LoVo (cell line): ENCODE measurements at regions not wholly inside any gene's neighbourhood (a gene's known extent, or its start where the extent isn't known, plus 50 kb on each side); places are given as distances from the start of the nearest gene placed in this dataset.
A peak's percentile ranks its signal among the peaks of the same experiment; 100 is the strongest.

Source experiments
- DNase-seq: peaks from one replicate; pipeline ENCODE4 v3.0.0-alpha.2; 2016; ENCODE audit warnings: low spot score

- DNase-seq: no peak
These were observed 200.3 kb upstream of the FOXD3 start for GRCh38 chr1:63122079-63122478.

- DNase-seq: no peak
These were observed 197.6 kb upstream of the FOXD3 start for GRCh38 chr1:63124666-63125191.

DNA sequence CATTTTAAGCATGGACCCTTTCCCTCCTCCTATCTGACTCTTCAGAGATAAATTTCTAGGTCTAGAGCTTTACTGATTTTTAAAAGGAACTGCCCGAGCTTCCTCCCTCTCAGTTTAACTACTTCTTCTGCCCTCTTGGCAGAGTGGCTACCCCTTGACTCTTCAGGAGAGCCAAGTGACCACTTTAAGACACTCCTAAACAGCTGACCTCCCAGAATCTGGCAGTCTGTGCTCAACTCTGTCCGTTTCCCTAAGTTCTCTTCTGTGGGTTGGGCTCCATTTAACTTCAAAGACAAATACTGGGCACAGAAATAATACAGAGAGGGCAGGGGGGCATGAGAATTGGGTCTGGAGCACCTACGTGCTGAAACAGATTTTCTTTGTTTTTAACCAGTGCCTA is 196.3 kb upstream of the FOXD3 start:
- no peak for DNase-seq

- no peak for DNase-seq
These were observed 195.0 kb upstream of the FOXD3 start for GRCh38 chr1:63127376-63127775.

DNA sequence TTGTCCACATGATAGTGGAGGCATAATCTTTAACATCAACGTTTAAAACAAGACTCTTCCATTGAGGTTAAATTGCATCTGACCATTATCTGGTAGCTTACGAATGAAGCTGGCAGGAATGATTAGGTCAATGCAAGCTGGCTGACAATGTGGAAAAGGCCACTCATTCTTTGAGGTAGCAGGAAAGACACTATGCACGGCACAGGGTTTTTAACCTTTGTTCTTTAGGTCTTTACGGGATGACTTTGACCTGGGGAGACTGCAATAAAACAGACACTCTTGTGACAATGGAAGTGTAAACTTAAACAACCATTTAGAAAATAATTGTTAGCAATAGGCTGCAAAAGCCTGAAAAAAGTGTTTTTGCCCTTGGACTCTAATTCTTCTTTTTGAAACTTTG is 193.8 kb upstream of the FOXD3 start:
- no peak for DNase-seq

DNA sequence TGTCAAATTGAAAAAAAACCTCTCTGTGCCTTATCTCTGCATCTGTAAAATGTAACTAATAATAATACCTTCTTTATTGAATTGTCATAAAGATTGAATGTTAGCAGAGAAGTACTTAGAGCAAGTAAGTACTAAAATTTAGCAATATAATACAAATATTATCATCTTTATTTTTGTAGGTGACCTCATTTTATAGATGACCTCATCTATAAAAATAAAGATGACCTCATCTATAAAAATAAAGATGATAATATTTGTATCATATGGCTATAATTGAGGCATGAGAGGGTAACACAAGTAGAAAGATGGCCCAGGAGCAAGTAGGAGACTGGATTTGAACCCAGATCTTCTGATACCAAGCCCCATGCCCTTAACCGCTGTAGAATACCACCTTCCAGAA is 193.2 kb upstream of the FOXD3 start:
- no peak for DNase-seq

DNA sequence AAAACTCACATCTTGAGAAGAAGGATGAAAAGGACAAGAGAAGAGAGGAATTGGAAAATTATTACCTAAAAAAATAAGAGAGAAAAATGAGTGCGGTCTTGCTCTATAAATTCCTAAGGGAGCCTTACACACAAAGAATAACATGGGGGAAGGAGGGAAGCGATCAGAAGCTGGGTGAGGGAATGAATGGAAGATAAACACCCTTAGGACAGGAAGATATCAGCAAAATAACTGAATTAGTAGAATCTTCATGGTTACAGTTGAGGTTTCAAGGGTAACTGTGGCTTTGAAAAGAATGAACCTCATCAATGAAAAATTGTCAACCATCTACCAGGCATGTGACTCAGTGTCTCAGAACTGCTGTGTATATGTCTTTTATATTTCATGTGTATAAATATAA is 192.5 kb upstream of the FOXD3 start:
- no peak for DNase-seq

- no peak for DNase-seq
These were observed 187.7 kb upstream of the FOXD3 start for GRCh38 chr1:63134501-63135173.

DNA sequence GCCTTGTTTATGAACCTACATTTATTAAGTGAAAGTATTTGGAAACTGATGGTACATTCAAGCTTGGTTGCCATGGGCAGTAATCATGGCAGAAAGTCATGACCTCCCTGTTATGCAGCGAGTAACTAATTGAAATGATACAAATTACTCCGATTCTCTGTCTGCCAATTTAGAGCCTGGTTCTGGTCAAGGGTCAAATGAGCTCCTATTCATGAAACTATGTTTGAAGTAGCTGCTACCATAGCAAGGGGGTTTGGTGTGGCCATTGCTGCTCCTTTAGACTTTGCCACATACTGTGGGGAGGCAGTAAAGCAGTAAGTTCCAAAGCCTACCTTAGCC is 187.2 kb upstream of the FOXD3 start:
- DNase-seq: no peak

DNA sequence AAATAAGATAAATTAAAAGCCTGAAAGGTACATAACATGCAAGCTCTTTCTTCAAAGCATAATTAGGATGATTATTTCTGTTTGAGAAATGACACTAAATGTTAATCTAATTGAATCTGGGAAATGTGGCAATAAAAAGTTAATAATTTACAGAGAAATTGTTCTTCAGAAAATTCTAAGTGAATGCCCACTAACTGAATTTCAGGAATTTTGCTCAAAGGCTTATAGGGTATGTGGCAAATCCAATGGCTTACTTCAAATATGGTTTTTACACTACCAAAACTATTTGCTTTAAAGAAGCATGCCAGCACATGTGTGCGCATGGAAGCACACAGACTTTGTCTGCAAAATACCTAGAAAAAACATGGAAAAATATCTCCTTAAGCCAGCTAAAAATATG is 186.6 kb upstream of the FOXD3 start:
- no peak for DNase-seq

GRCh38 chr1:63142001-63142400 is 180.4 kb upstream of the FOXD3 start:
- no peak for DNase-seq

DNA sequence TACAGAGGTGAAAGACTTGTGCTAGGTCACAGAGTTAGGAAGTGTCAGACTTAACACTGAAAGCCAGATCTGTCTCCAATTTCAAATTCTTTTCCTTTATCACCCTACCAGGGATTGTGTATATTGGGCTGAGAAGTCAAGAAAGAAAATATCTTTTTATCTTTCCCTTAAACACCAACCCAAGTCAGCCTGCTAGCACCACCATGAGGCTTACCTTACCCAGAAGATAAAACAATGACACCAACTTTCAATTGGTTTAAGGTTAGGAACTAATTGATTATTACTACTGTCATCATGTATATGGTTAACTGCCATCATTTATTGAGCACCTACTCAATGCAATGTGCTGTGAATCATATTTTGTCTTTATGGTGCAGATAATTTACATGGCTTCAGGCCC is 178.9 kb upstream of the FOXD3 start:
- DNase-seq: no peak

GRCh38 chr1:63147783-63148182 is 174.6 kb upstream of the FOXD3 start:
- no peak for DNase-seq

GRCh38 chr1:63148825-63149645 is 173.3 kb upstream of the FOXD3 start:
- peak; percentile 26 for DNase-seq

DNA sequence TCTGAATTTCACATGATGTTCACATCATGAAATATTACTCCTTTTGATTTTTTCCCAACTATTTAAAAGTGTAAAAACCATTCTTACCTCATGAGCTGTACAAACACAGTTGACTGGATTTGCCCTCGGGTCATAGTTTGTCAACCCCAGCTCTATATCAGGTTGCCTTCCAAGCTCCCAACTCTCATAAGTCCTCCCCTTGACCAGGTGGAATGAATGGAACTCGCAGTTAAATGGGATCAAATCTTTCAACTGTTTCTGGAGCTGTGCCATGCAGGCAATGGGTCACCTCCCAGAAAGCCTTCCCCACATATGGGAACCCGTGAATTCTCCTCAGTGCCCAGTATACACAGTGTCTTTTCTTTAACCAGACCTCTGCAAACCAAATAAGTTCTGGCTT is 169.8 kb upstream of the FOXD3 start:
- no peak for DNase-seq

DNA sequence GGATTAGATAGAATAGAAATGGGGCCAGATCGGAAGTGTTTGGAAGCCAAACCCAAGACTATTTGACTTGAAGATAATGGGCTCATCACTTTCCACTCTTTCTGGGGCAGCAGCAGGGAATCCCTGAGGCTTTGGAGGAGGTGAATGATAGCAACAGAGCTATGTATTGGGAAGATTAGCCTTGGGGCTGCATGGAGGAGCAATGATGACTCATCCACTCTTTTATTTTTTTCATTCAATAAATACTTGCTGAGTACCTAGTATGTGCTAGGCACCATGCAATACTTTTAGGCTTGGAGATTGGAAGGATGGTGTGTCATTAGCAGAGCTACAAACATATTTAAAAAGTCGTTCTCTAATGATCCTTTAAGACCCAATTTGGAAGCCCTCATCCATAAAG is 166.9 kb upstream of the FOXD3 start:
- no peak for DNase-seq

GRCh38 chr1:63157085-63157484 is 165.3 kb upstream of the FOXD3 start:
- DNase-seq: no peak

DNA sequence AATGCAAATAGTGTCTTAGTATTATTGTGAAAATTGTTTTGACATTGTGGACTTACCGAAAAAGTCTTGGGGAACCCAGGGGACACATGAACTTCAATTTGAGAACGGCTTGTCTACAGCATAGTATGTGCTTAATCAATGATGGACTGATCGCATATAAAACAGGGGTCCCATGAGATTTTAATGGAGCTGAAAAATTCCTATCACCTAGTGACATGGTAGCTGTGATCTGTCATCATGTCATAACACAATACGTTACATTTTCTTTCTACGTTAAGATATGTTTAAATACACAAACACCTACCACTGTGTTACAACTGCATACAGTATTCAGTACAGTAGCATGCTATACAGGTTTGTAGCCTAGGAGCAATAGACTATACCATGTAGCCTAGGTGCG is 153.3 kb upstream of the FOXD3 start:
- no peak for DNase-seq

GRCh38 chr1:63173161-63173560 is 149.2 kb upstream of the FOXD3 start:
- DNase-seq: no peak

- DNase-seq: no peak
These were observed 132.7 kb upstream of the FOXD3 start for GRCh38 chr1:63189677-63190076.

- no peak for DNase-seq
These were observed 132.2 kb upstream of the FOXD3 start for GRCh38 chr1:63190171-63190570.

DNA sequence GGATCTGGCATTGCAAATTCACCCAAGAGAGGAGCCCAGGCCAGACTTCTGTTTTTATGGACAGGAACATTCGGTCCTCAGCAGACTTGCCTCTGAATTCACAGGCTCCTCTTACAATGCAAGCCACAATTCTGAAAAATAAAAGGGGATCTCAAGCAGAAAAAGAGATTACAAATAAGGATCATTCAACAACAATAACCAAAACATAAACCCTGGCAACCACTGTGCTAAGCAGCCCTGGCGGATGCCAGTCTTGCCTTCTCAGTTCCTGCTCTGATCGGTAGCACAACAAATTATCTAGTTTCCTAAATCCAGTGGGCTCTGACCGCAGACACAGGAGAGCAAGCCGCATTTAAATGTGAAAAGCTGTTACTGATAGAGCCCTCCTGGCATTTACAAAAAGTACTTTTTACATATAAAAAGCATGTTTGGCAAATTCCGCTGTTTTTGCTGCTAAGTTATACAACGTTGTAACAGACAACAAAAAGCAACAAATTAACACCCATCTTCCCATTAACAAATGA is 123.4 kb upstream of the FOXD3 start:
- DNase-seq: no peak

- no peak for DNase-seq
These were observed 122.5 kb upstream of the FOXD3 start for GRCh38 chr1:63199706-63200335.
